Colonic mucosa (tissue), 4 donors: ENCODE measurements at regions not wholly inside any gene's neighbourhood (a gene's known extent, or its start where the extent isn't known, plus 50 kb on each side); places are given as distances from the start of the nearest gene placed in this dataset.

Experiments used
- DNase-seq: peaks from one replicate; pipeline ENCODE4 v3.0.0-alpha.2; 2020
- H3K27ac ChIP-seq: fragments of 200-600 bp; one replicate; pipeline ENCODE4 v1.8.0; 2021
- H3K27me3 ChIP-seq: fragments of 200-600 bp; one replicate; pipeline ENCODE4 v1.8.0; 2021
- H3K36me3 ChIP-seq: fragments of 200-600 bp; one replicate; pipeline ENCODE4 v1.8.0; 2021
- H3K4me1 ChIP-seq: fragments of 200-600 bp; one replicate; pipeline ENCODE4 v1.8.0; 2021; ENCODE audit warnings: mild to moderate bottlenecking
- H3K4me3 ChIP-seq: fragments of 200-600 bp; one replicate; pipeline ENCODE4 v1.8.0; 2021
- H3K9ac ChIP-seq, 2 donors: one replicate each; pipeline ENCODE4 v1.7.0; 2013; ENCODE audit warnings: control low read depth in 2 of 2, low read depth in 2 of 2, low read length in 2 of 2
- H3K9me3 ChIP-seq: fragments of 200-600 bp; one replicate; pipeline ENCODE4 v1.8.0; 2021
- CTCF ChIP-seq: fragments of 200-600 bp; IDR thresholded peaks from one replicate; pipeline ENCODE4 v1.8.0; 2022; ENCODE audit warnings: antibody characterized with exemption, mild to moderate bottlenecking
- intact Hi-C: fragments of 100-400 bp; cut with DNase I; formaldehyde crosslinking; loops from one replicate; pipeline ENCODE4 v1.14.1; 2022
- donor health status: healthy.
- donor health status: DM: no; HTN: no; CAD: no.
- donor health status: DM: no; HTN: no; CAD: no.

- Histone ChIP-seq H3K9me3 (no peaks in the 10 kb centered on the region), H3K36me3 (no peaks in the 10 kb centered on the region), H3K4me3 (no peak overlapping the region), H3K27ac (no peak overlapping the region), H3K9ac (no peak overlapping the region), H3K27me3 (no peaks in the 10 kb centered on the region), H3K4me1 (no peaks in the 10 kb centered on the region)
- TF ChIP-seq CTCF: no peak
- intact Hi-C loops: no loop called here
- DNase-seq: no peak
Measured at GRCh38 chr1:56137090-56137489, 442.3 kb downstream of the PLPP3 start.

GRCh38 chr1:56135864-56136147, 443.6 kb downstream of the PLPP3 start:
- Histone ChIP-seq H3K4me3 (no peak overlapping the region), H3K9me3 (no peaks in the 10 kb centered on the region), H3K27me3 (no peaks in the 10 kb centered on the region), H3K36me3 (no peaks in the 10 kb centered on the region), H3K4me1 (no peaks in the 10 kb centered on the region), H3K9ac (no peak overlapping the region), H3K27ac (no peak overlapping the region)
- TF ChIP-seq CTCF: no peak
- intact Hi-C loops: no loop called here
- no peak for DNase-seq

- Histone ChIP-seq H3K9me3 (no peaks in the 10 kb centered on the region), H3K36me3 (no peaks in the 10 kb centered on the region), H3K9ac (no peak overlapping the region), H3K4me1 (no peaks in the 10 kb centered on the region), H3K27ac (no peak overlapping the region), H3K27me3 (no peaks in the 10 kb centered on the region), H3K4me3 (no peak overlapping the region)
- no peak for TF ChIP-seq CTCF
- intact Hi-C loops: no loop called here
- no peak for DNase-seq
Measured at GRCh38 chr1:56135069-56135863, 444.1 kb downstream of the PLPP3 start.

GRCh38 chr1:56133522-56134472, 445.6 kb downstream of the PLPP3 start:
- no peak for TF ChIP-seq CTCF
- intact Hi-C loops: no loop called here

GRCh38 chr1:56132520-56132919, 446.8 kb downstream of the PLPP3 start:
- Histone ChIP-seq H3K9me3 (no peaks in the 10 kb centered on the region), H3K4me1 (no peaks in the 10 kb centered on the region), H3K27ac (no peak overlapping the region), H3K4me3 (no peak overlapping the region), H3K9ac (no peak overlapping the region), H3K36me3 (no peaks in the 10 kb centered on the region), H3K27me3 (no peaks in the 10 kb centered on the region)
- intact Hi-C loops: no loop called here
- DNase-seq: no peak
- no peak for TF ChIP-seq CTCF

More at GRCh38 chr1:56133522-56134472, 445.6 kb downstream of the PLPP3 start:
- H3K27ac ChIP-seq: no peak overlapping the region
- H3K9me3 ChIP-seq: no peaks in the 10 kb centered on the region
- H3K27me3 ChIP-seq: no peaks in the 10 kb centered on the region
- H3K4me1 ChIP-seq: no peaks in the 10 kb centered on the region
- H3K4me3 ChIP-seq: no peak overlapping the region
- H3K9ac ChIP-seq: no peak overlapping the region
- no peaks in the 10 kb centered on the region for H3K36me3 ChIP-seq
- DNase-seq: no peak
